RPMI8226 (cell line): ENCODE measurements at regions not wholly inside any gene's neighbourhood (a gene's known extent, or its start where the extent isn't known, plus 50 kb on each side); places are given as distances from the start of the nearest gene placed in this dataset.
"Not testable (repeated sequence)": the region's sequence is repeated elsewhere in the genome, so short reads cannot be mapped to it uniquely, and the experiment has no call there.

Experiments used
- DNase-seq: peaks from one replicate; pipeline ENCODE4 v3.0.0-alpha.2; 2015

DNA sequence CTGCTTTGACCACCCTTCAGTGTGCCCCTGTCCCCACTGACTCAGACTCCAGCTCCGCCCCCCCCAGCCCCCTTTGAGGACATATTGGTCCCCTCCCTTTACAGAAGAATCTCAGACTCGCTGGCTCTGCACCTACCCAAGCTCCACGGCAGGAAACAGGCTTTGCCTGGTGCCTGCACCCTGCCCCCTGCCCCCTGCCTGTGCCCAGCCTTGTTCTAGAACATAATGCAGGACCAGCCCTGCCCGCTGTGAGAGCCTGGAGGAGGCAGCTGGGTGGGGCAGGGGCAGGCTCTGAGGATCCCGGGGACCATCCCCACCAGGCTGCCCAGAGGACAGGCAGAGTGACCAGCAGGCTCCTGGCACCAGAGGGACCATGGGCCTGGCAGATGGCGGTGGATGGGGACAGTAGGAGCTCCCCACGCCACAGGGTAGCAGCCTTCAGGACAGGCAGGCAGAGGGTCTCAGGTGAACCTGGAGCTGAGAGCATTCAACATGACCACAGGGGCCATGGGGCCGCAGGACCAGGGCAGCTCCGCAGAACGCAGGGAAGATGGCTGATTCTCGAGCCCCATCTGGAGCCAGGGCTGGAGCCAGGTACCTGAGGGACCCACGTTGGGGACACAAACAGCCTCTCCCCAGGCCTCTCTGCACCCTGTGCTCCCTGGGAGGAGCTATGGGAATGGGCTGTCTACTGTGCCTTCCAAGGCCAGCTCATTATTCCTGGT is 165.0 kb upstream of the FOXD4L5 start:
- not testable (repeated sequence) for DNase-seq

DNA sequence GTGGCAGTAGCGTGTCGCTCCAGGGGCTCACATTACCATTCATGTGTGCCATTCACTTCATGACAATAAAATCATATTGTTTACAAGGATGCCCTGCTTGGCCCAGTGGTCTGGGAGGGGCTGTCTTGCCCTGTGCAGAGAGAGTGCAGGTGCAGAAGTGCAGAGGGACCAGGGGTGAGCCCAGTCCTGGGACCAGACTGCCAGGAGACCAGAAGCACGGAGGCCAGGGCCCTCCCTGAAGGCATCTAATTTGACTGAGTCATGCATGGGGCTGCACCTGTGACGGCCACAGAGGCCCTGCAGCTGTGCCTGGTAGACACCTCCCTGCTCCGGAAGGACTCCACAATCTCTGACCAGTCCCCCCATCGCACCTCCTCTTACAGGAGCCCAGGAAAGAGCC is 164.4 kb upstream of the FOXD4L5 start:
- DNase-seq = peak; percentile 55

DNA sequence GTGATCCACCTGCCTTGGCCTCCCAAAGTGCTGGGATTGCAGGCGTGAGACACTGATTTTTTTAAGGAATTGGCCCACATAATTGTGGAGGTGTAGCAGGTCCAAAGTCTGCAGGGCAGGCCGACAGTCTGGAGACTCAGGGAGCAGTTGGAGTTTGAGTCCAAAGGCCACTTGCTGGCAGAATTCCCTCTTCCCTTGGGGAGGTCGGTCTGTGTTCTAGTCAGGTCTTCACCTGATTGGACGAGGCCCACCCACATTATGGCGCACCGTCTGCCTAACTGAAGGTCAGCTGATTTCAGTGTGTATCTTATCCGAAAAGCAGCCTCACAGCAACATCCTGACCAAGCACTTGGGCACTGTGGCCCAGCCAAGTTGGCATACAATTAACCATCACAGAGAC is 162.1 kb upstream of the FOXD4L5 start:
- DNase-seq = not testable (repeated sequence)

DNA sequence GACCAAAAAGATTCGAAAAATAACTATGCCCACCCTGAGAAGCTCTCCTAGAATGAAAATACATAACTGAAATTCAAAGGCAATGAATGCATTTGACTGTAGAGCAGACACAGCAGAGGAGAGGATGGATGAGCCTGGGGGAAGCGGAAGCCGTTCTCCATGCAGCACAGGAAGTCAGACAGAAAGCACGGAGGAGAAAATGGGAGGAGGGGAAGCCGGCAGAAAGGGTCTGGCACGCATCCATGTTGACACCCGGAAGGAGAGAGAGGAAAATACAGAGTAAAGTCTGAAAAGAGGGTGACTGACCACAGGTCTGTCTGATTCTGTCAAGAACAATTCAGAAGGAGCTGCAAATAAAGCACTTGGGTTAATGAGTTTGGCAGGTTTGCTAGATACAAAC is 161.0 kb upstream of the FOXD4L5 start:
- not testable (repeated sequence) for DNase-seq

DNA sequence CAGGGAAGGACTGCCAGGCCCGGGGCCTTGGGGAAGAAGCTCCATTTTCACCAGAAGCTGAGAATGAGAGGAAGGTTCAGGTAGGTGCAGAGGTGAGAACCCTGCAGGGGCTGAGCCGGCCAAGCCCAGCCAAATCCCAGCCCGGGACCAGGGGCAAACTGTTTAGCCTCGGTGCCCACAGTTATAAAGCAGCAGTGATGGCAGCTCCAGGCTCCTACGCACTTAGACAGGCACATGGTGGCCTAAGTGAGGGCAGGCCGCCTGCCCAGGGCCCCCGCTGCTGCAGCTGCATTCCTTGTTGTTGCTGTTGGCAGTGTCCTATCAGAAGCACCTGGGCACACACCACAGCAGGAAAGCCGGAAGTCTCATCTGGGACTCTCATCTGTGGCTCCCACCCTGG is 159.9 kb upstream of the FOXD4L5 start:
- DNase-seq = no peak

DNA sequence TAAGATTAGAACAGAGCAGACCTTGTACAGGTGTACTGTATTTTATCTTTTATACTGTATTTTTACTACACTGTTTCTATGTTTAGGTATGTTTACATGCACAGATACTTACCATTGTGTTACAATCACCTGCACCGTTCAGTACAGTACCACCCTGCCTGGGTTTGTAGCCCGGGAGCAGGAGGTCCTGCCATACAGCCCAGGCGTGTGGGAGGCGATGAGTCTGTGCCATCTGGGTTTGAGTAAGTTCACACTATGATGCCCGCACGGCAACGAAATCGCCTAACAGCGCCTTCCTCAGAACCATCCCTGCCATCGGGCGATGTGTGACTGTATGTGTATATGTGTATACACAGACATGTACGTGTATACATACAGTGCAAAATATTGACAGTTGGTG is 157.1 kb upstream of the FOXD4L5 start:
- not testable (repeated sequence) for DNase-seq

DNA sequence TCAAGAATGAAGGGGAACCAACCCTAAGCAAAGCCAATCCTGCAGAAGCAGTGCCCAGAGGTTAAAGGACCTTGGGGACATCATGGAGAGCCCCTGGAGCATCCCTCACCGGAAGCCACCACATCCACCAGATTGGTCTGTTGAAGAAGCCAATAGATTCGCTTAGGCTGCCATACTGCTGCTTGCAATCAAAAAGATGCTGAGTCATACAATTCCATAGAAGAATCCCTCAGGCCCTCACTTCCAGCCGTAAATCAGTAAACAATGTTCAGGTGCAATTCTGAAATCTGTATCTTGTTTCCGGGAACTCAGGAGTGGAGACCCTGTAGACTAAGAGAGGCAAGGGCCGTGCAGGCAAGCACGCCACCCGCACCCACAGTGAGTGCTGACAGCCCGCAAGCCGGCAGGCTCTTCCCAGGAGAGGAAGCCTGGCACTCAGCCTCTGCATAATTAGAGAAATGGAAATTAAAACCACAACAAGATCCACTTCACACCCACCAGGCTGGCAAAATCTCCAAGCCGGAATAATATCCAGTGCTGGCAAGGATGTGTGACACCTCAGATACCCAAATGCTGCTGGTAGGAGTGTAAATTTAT is 156.4 kb upstream of the FOXD4L5 start:
- DNase-seq = not testable (repeated sequence)

DNA sequence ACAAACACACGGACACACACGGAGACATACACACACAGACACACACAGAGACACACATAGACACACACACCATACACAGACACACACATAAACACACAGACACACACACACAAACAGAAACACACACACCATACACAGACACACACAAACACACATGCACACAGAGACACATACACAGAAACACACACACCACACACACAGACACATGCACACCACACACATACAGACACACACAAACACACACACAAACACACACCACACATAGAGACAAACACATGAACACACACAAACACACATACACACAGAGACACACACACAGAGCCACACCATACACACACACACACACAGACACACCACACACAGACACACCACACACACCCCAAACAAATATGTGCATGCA is 152.7 kb upstream of the FOXD4L5 start:
- DNase-seq = no peak

DNA sequence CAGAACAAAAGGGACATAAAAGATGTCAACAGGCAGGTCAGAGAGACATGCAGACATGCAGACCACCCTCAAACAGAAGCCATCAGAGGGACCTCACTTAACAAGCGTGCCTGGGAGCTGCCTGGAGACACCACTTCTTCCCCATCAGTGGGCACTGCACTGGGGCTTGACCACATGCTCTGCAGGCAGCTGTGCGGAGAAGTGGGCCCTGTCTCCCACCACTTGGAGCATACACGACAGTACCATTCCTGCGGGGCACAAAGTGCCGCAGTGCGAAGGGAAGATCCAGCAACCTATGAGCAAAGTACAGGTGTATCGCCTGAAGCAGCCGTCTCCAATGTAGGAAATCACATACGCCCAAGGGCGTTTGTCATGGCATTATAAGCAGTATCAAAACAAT is 150.5 kb upstream of the FOXD4L5 start:
- no peak for DNase-seq

DNA sequence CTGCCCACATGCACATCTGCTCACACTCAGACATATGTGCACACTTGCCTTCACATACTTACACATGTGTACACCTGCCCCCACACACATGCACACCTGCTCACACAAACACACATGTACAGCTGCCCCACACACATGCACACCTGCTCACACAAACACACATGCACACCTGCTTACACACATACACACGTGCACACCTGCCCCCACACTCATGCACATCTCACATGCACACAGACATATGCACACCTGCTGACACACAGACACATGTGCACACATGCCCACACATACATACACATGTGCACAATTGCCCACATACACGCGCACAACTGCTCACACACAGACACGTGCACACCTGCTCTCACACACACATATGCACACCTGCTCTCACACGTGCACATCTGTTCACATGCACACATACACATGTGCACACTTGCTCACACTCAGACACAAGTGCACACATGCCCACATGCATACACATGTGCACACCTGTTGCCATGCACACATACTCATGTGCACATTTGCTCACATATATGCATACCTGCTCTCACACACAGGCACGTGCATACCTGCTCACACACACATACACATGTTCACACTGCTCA is 147.8 kb upstream of the FOXD4L5 start:
- no peak for DNase-seq

DNA sequence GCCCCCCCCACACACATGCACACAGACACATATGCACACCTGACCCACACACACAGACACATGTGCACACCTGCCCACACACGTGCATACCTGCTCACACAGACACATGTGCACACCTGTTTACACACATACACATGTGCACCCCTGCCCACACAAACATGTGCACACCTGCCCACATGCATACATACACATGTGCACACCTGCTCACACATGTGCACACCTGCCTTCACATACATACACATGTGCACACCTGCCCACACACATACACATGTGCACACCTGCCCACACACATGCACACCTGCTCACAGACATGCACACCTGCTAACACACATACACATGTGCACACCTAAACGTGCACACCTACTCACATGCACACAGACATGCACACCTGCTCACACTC is 147.0 kb upstream of the FOXD4L5 start:
- no peak for DNase-seq

DNA sequence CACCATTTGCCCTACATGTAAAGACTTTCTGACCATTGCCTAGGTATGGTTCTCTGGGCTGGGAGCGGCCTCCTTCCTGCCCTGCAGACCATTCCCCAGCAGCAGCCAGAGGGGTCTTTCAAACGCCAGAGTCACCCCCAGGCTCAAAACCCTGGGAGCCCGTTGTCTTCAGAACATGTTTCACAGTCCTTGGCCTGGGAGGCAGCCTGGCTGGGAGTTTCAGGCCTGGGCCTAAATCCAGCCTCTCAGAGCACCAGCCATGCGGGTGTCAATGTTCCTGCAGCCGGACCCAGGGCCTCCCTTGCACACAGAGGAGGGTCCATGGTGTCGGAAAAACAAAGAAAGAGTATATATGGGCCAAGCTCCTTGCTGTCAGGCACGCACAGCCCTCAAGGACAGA is 145.2 kb upstream of the FOXD4L5 start:
- no peak for DNase-seq

DNA sequence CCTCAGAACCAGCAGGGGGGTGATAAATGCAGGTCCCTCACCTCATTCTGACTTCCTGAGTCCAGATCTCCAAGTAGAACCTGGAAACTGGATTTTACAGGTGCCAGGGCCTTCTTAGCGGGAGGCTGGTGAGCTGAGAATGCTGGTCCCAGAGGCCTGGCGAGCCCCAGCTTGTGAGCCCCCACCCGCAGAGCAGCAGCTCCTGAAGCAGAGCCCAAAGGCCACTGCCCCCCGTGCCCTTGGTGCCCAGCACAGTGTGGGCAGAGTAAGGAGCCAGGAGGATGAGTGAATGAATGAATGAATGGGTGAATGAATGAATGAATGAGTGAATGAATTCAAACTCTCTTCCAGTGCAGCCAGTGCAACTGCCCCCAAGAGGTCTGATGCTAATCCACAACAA is 142.4 kb upstream of the FOXD4L5 start:
- DNase-seq = not testable (repeated sequence)

DNA sequence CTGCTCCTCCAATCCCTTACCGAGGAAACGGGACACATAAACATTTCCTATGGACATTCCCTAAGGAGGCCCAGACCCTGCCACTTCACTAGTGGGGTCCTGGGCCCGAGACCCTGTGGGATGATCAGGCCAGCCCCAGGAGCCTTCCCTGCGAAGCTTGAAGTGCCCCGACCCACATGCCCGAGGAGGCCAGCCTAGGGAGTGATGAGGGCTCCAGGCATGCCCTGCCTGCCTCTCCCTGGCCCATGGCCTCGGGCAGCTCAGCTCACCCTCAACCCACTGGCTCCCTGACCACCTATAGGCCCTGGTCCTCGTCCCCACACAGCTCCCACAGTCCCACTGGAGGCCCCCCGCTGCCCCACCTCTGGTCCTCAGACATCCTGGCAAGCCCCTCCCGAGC is 141.8 kb upstream of the FOXD4L5 start:
- DNase-seq = not testable (repeated sequence)

DNA sequence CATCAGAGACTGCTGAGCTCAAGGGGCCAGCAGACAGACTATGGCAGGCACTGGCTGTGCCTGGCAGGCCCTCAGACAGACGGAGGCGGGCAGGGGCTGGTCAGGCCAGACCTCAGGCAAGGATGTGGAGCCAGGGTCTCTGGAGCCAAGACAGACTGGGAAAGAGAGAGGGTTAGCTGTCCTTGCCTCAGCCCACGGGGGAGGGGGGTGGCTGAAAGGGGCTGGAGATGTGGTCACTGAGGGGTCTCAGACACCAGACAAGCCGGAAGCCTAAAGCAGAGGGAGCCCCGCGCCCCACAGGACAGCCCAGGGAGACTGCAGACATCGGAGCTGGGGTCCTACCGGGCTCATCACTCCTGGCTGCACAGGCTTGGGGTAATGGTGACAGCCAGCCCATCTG is 141.2 kb upstream of the FOXD4L5 start:
- DNase-seq = no peak

DNA sequence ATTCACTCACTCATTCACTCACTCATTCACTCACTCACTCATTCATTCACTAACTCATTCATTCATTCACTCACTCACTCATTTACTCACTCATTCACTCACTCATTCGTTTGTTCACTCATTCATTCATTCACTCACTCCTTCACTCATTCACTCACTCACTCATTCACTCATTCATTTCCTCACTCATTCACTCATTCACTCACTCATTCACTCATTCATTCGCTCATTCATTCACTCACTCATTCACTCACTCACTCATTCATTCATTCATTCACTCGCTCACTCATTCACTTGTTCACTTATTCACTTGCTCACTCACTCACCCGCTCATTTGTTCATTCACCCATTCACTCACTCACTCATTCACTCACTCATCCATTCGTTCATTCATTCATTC is 140.2 kb upstream of the FOXD4L5 start:
- not testable (repeated sequence) for DNase-seq

DNA sequence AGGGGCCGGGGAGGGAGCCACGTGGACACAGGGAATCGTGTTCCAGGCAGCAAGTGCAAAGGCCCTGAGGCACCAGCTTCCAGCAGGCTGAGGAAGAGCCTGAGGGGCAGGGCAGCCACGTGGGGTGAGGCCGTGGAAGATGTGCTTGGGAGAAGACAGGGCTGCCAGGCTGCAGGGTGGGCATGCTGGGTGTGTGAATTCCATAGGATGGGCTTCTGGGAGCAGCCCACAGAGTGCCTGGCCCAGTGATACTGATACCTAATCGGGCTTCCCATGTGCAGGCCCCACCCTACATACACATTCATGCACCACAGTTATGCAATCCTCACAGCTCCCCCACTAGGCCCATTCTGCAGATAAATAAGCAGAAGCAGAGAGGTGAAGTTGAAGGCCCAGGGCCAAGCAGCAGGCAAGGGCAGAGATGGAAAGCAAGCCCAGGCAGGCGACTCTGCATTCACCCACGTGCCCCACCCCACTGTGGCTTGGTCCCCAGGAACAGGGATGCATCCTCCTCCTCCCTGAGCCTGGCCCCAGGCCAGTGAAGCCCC is 139.5 kb upstream of the FOXD4L5 start:
- DNase-seq = not testable (repeated sequence)

DNA sequence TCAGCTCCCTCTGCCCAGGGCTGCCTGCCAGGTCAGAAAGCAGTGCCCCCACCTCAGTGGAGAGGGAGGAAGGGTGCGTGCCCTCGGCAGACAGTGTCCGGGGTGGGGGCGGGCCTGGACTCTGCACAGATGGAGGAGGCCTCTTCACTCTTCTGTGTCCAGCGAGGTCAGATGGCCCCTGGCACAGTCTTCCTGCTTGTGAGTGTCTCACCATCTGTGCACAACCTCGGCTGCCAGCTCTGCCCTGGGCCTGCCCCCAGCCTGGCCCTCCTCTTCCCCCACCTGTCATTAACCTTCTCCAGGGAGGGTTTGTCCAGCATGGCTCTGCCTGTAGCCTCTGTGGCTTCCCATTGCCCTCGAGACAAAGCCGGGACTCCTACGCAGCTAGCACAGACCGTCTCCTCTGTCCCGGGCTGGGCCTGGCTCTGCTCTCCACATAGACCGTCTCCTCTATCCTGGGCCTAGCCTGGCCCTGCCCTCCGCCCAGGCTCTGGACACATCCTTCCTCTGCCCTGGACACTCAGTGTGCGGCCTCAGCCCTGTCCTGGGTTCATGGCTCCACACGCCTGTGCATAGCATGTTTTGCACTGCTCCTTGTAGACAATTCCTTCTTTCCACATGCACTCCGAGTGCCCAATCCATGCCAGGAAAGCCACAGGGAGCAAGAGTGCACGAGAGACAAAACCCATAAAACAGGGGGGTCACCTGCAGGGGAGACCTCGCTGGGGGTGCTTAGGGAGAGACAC is 138.9 kb upstream of the FOXD4L5 start:
- DNase-seq = not testable (repeated sequence)

DNA sequence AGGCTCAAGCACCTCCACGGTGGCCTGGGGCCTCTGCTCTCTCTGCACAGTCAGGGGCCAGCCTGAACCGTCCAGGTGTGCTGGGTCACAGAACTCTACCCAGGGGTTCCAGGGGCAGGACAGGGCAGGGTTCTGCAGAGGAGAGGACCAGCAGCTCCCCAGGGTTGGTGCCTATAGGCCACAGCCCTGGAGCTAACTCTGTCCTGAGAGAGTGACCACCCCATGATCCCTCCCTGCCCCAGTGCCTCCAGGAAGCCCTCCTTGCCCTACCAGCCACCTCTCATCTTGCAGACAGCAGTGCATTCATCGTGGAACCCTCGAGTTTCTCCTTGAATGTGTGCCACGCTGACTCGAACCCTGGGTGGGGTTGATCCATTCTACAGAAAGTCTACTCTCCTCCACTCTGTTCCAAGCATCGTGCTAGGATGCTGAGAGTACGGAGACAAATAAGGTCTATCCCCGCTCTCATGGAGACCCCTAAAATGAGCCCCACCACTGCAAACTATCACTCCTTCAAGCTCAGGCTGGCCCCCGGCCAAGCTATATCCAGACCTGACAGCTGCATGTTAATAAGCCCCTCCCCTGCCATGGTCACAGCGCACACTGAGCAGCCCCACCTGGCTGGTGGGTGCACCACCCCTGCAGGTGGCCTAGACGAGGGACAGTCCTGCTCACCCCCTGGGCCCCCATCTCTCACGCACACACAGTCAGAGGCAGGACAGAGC is 138.1 kb upstream of the FOXD4L5 start:
- DNase-seq = peak; percentile 30

DNA sequence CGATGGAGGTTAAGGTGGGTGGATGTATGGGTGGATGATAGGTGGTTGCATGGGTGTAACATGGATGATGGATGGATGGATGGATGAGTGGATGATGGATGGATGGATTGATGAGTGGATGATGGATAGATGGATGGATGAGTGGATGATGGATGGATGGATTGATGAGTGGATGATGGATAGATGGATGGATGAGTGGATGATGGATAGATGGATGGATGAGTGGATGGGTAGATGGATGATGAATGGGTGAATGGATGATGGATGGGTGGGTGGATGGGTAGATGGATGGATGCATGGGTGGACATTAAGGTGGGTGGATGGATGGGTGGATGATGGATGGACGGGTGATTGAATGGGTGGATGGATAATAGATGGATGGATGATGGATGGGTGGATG is 136.5 kb upstream of the FOXD4L5 start:
- not testable (repeated sequence) for DNase-seq

DNA sequence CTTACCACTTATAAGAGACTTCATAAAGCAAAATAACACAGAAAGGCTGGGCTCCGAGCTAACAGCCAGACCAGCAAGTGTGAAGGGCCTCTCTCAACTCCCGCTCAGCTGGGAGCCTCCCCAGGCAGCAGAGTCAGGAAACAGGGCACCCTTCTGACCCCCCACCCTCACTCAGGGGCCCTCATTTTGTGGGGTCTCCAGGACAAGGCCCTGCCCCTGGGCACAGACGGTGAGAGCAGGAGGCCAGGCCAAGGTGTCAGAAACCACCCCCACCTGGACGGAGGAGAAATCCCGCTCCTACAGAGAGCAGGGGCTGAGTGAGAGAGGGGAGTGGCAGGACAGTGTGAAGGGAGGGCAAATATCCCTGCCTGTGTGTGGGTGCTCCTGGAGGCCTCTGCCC is 135.8 kb upstream of the FOXD4L5 start:
- no peak for DNase-seq

DNA sequence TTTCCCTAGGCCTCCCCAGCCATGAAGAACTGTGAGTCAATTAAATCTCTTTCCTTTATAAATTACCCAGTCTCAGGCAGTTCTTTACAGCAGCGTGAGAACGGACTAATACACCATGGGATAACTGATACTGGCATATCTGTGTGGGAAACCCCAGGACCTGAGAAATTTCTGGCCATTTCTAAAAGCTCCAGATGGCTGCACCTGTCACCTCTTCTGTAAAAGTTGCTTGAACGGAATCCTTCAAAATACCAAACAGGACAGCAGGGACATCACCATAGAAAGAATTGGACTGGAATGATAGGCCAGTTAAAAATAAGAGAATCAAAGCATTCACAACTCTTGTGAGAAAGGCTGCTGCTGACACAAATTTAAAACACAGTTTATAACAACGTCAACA is 134.0 kb upstream of the FOXD4L5 start:
- DNase-seq = not testable (repeated sequence)

DNA sequence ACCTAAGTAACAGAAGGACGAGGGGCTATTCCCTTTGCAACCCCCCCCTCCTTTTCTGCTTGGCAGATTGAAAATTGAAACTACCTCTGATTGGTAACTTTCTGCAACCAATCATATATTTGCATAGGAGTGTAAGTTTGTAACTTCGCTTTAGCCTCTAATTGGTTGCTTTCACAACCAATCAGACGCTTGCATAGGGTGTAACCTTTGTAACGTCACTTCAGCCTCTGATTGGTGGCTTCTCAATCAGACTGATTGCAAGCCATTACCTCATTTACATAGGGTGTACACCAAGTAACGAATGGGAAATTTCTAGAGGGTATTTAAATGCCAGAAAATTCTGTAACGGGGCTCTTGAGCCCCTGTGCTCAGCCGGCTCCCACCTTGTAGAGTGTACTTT is 131.9 kb upstream of the FOXD4L5 start:
- DNase-seq = not testable (repeated sequence)
